Large intestine (tissue), 3 donors: ENCODE measurements at regions not wholly inside any gene's neighbourhood (a gene's known extent, or its start where the extent isn't known, plus 50 kb on each side); places are given as distances from the start of the nearest gene placed in this dataset.

Experiments
- DNase-seq, 2 donors: peaks; one replicate each; pipeline versions ENCODE4 v3.0.0 to v3.0.0-alpha.2; 2013
- H3K27ac ChIP-seq: one replicate; pipeline ENCODE4 v1.5.1; 2013; ENCODE audit warnings: low read length
- H3K27me3 ChIP-seq: 2 replicates; pipeline ENCODE4 v1.6.1; 2013; ENCODE audit warnings: low read length; ENCODE audit not compliant: control insufficient read depth, insufficient read depth
- H3K36me3 ChIP-seq: 2 replicates; pipeline ENCODE4 v1.6.1; 2013; ENCODE audit warnings: low read length; ENCODE audit not compliant: control insufficient read depth, insufficient read depth
- H3K4me1 ChIP-seq: one replicate; pipeline ENCODE4 v1.6.1; 2013; ENCODE audit warnings: low read length; ENCODE audit not compliant: control insufficient read depth, insufficient read depth
- H3K4me3 ChIP-seq: one replicate; pipeline ENCODE4 v1.5.1; 2013; ENCODE audit warnings: low read length
- H3K9me3 ChIP-seq: one replicate; pipeline ENCODE4 v1.6.1; 2013; ENCODE audit warnings: mild to moderate bottlenecking, low read depth, low read length, moderate library complexity; ENCODE audit not compliant: control insufficient read depth
- WGBS: methylation state at CpG from one replicate; pipeline ENCODE4 v1.1.5; 2013; ENCODE audit warnings: low lambda C conversion rate; ENCODE audit not compliant: insufficient coverage; 5-methylcytosine and 5-hydroxymethylcytosine counted together

DNA sequence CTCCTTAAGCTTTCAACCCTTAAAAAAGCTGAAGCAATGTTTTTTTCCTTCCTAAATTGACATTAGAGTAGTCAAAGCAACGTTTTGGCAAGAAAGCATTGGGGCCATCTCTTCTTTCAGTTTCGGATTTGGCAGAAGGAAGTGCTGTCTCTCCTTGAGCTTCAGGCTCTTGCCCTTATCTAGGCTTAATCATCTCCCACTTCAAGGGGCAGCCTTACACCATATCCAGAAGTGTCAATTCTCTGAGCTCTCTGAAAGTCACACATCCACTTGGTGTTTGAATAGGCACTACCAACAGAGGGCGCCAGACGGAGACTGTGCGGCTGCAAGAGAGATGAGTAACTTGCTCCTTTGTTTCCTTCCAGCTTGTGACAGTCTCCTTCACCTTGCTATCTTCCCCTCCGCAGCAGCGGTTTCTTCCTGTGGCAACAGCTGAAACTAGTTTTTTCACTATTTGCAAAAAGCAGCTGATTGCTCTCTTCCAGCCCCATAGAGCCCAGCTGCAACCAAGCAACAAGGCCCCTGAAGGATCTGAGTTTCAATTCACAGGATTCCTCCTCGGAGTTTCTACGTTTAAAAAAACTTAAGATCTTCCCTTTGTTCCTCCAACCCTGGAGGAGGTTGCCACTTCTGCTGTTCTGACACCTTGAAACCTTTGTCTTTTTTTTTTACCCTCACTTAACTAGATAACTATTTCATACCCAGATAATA is 147.0 kb upstream of the SLCO3A1 start:
- peaks cover 12% of the 10 kb centered on the region for H3K27me3 ChIP-seq
- no peaks in the 10 kb centered on the region for H3K4me1 ChIP-seq
- no peak overlapping the region for H3K27ac ChIP-seq
- no peaks in the 10 kb centered on the region for H3K9me3 ChIP-seq
- no peaks in the 10 kb centered on the region for H3K36me3 ChIP-seq
- H3K4me3 ChIP-seq = no peak overlapping the region
- 86% methylated on average over 2 of the region's 9 CpGs for WGBS
- peak; percentile 70 to 73 for DNase-seq

- WGBS = 14% methylated on average over 1 of the region's 3 CpGs
- DNase-seq = no peak
- Histone ChIP-seq H3K9me3 (no peaks in the 10 kb centered on the region), H3K4me1 (no peaks in the 10 kb centered on the region), H3K36me3 (no peaks in the 10 kb centered on the region), H3K27ac (no peak overlapping the region), H3K4me3 (no peak overlapping the region), H3K27me3 (peaks cover 9% of the 10 kb centered on the region)
Measured at GRCh38 chr15:91710080-91710698, 143.3 kb upstream of the SLCO3A1 start.

- DNase-seq = no peak
- Histone ChIP-seq H3K4me1 (no peaks in the 10 kb centered on the region), H3K27ac (no peak overlapping the region), H3K9me3 (no peaks in the 10 kb centered on the region), H3K36me3 (no peaks in the 10 kb centered on the region), H3K27me3 (peaks cover 9% of the 10 kb centered on the region), H3K4me3 (no peak overlapping the region)
- 100% methylated on average over 1 of the region's 9 CpGs for WGBS
Measured at GRCh38 chr15:91711384-91712033, 142.0 kb upstream of the SLCO3A1 start.

DNA sequence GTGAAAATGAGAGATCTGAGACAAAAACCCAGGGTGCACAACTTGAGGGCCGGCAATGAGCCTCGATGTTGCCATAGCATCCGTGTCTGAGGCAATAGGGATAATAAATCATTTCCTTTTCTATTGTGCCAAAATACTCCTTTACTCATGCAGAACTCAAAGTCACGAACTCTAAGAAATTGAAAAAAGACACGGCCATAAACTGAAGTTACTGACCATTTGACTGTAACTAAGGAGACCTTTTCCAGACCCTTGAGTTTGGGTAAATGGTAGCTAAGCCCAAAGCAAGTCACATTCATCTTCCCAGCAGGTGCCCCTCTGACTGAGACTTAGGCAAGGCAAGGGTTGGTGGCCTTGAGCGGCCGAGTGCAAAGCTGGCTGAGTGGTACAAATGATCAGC is 141.2 kb upstream of the SLCO3A1 start:
- no peak overlapping the region for H3K27ac ChIP-seq
- DNase-seq = no peak
- H3K4me3 ChIP-seq = no peak overlapping the region
- peaks cover 9% of the 10 kb centered on the region for H3K27me3 ChIP-seq
- H3K4me1 ChIP-seq = no peaks in the 10 kb centered on the region
- H3K36me3 ChIP-seq = no peaks in the 10 kb centered on the region
- no CpG with 5 or more reads among the region's 7 CpGs for WGBS
- no peaks in the 10 kb centered on the region for H3K9me3 ChIP-seq

GRCh38 chr15:91716536-91716935 is 137.0 kb upstream of the SLCO3A1 start:
- DNase-seq = no peak
- Histone ChIP-seq H3K36me3 (no peaks in the 10 kb centered on the region), H3K27me3 (peaks cover 4% of the 10 kb centered on the region), H3K4me1 (no peaks in the 10 kb centered on the region), H3K9me3 (no peaks in the 10 kb centered on the region), H3K4me3 (no peak overlapping the region), H3K27ac (no peak overlapping the region)
- WGBS = 78% methylated on average over 2 of the region's 3 CpGs

GRCh38 chr15:91717811-91718210 is 135.7 kb upstream of the SLCO3A1 start:
- Histone ChIP-seq H3K27me3 (peaks cover 6% of the 10 kb centered on the region), H3K9me3 (no peaks in the 10 kb centered on the region), H3K4me3 (no peak overlapping the region), H3K36me3 (no peaks in the 10 kb centered on the region), H3K4me1 (no peaks in the 10 kb centered on the region), H3K27ac (no peak overlapping the region)
- no peak for DNase-seq
- no CpG with 5 or more reads among the region's 3 CpGs for WGBS

GRCh38 chr15:91723959-91724358 is 129.5 kb upstream of the SLCO3A1 start:
- no peak overlapping the region for H3K27ac ChIP-seq
- H3K4me3 ChIP-seq = no peak overlapping the region
- peaks cover 2% of the 10 kb centered on the region for H3K27me3 ChIP-seq
- H3K4me1 ChIP-seq = no peaks in the 10 kb centered on the region
- no peaks in the 10 kb centered on the region for H3K9me3 ChIP-seq
- no peaks in the 10 kb centered on the region for H3K36me3 ChIP-seq
- 88% methylated on average over 3 of the region's 6 CpGs for WGBS
- DNase-seq = no peak

DNA sequence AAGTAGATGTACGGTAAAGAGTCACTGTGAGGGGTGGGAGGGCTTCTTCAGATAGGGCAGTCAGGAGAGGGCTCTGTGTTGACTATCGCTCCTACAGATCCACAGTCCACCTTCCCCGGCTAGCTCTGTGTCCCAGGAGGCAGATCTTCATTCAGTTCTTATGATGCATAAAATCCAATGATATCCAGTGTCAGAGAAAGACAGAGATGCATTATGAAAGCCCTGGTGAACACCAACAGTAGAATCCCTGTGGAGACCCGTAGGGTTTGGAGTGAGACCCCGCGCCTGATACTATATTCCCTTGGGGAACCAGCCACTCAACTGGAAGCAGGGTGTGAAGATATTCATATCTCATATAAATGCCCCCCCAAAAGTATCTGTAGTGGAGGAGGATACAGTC is 119.8 kb upstream of the SLCO3A1 start:
- Histone ChIP-seq H3K4me3 (no peak overlapping the region), H3K4me1 (no peaks in the 10 kb centered on the region), H3K27me3 (peaks cover 5% of the 10 kb centered on the region), H3K36me3 (no peaks in the 10 kb centered on the region), H3K9me3 (no peaks in the 10 kb centered on the region), H3K27ac (no peak overlapping the region)
- WGBS = no CpG with 5 or more reads among the region's 6 CpGs
- DNase-seq = no peak

GRCh38 chr15:91737151-91737818 is 116.2 kb upstream of the SLCO3A1 start:
- peaks cover under 1% of the 10 kb centered on the region for H3K27me3 ChIP-seq
- H3K4me1 ChIP-seq = no peaks in the 10 kb centered on the region
- no peak overlapping the region for H3K27ac ChIP-seq
- H3K4me3 ChIP-seq = no peak overlapping the region
- WGBS = no CpG with 5 or more reads among the region's 13 CpGs
- no peaks in the 10 kb centered on the region for H3K9me3 ChIP-seq
- H3K36me3 ChIP-seq = no peaks in the 10 kb centered on the region
- DNase-seq = no peak

DNA sequence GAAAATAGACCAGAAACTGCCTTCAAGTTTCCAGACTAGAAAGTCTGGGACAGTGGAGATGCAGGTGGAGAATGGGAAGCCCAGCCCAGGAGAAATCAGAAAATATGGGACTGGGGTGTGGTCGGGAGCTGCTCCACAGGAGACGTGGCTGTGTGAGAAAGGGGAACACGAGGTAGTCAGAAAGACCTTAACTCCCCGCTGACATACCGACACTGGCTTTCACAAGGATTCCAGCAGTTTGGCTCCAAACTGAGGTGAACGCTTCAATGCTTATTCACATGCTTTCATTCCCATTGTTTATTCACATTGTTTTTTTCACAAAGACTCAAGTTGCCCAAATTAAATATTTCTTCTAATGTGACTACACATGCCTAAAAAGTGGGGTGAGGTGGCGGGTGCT is 111.5 kb upstream of the SLCO3A1 start:
- H3K36me3 ChIP-seq = no peaks in the 10 kb centered on the region
- H3K27me3 ChIP-seq = peaks cover 6% of the 10 kb centered on the region
- 82% methylated on average over 3 of the region's 7 CpGs for WGBS
- H3K9me3 ChIP-seq = no peaks in the 10 kb centered on the region
- no peak overlapping the region for H3K4me3 ChIP-seq
- no peaks in the 10 kb centered on the region for H3K4me1 ChIP-seq
- no peak overlapping the region for H3K27ac ChIP-seq
- no peak for DNase-seq
